HG02642 (cell line): ENCODE measurements at regions not wholly inside any gene's neighbourhood (a gene's known extent, or its start where the extent isn't known, plus 50 kb on each side); places are given as distances from the start of the nearest gene placed in this dataset.
"Not testable (repeated sequence)": the region's sequence is repeated elsewhere in the genome, so short reads cannot be mapped to it uniquely, and the experiment has no call there.

Source experiments
- ATAC-seq: cut with Tn5 transposase; IDR thresholded peaks from one replicate; pipeline ENCODE4 v1.9.1; 2021; ENCODE audit warnings: mild to moderate bottlenecking; ENCODE audit not compliant: unreplicated experiment, poor library complexity

DNA sequence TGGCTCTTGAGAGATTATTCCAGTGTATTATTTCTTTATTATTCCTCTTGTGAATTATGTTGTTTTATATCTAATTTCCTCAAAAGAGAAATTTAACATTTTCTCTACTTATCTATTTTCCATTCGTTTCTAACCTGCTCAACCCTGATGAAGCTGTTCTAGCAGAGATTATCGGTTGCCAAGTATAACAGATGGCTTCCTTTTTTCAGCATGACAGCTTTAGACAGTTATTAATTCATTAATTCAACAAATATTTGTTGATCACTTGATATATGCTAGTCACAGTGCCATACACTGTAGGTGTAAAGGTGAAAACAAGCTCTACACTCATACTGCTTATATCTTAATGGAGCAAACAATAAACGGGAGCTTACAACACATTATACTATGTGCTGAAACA lies 137.9 kb upstream of the UBE2E3 start:
- ATAC-seq, result no peak

- ATAC-seq, result no peak
Observed at GRCh38 chr2:180840641-180841040, 139.8 kb upstream of the UBE2E3 start.

- ATAC-seq, result no peak
Observed at GRCh38 chr2:180829836-180830235, 150.6 kb upstream of the UBE2E3 start.

- no peak for ATAC-seq
Observed at GRCh38 chr2:180829261-180829660, 151.1 kb upstream of the UBE2E3 start.

- ATAC-seq, result no peak
Observed at GRCh38 chr2:180828756-180829155, 151.6 kb upstream of the UBE2E3 start.

DNA sequence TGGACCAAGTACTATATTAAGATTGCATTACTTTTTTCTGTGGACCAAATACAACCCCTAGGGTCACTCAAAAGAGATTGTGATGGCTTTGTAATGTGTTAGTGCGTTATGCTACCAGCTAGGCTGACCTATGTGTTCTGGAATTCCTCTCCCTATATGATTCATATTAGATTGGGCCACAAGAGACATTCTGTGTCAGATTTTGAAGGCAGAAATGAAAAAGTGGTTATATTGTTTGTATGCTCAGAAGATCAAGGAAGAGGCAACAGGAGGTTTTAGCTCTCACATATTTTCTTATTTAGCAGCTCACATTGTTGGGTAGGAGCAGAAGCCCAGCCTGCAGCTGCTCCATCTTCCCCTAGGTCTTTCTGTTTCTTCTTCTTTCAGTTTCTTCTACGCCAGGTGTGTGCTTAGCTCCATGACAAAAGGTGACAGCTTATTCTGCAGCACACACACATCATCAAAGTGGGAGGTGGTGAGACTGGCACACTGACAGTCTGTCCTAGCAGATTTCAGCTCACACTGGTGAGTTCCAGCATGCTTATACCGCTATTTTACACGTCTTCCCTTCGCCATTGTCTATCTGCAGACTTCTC lies 156.8 kb upstream of the UBE2E3 start:
- ATAC-seq, result no peak

DNA sequence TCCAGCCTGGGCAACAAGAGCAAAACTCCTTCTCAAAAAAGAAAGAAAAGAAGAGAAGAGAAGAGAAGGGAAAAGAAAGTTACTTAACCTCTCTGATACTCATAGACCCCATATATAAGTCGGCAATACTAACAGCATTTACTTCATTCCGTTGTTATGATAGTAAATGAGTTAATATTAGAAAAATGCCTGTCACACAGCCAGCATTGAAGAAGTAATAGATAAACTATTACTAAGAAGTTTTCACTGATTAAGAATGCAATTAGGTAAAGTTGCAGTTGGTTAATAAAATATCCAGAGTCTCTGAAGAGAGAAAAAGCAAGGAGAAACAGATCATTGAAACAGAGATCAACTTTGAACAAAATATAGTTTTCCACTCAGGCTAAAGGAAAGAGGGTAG lies 161.3 kb upstream of the UBE2E3 start:
- no peak for ATAC-seq

DNA sequence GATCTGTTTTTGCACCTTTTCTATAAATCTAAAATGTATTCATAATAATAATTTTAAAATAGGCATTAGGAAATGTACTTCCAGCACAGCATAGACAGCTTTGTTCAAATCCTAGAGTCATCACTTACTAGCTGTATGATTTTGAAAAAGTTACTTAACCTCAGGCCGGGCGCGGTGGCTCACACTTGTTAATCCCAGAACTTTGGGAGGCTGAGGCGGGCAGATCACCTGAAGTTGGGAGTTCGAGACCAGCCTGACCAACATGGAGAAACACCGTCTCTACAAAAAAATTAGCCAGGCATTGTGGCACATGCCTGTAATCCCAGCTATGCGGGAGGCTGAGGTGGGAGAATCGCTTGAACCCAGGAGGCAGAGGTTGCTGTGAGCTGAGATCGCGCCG lies 161.7 kb upstream of the UBE2E3 start:
- not testable (repeated sequence) for ATAC-seq

DNA sequence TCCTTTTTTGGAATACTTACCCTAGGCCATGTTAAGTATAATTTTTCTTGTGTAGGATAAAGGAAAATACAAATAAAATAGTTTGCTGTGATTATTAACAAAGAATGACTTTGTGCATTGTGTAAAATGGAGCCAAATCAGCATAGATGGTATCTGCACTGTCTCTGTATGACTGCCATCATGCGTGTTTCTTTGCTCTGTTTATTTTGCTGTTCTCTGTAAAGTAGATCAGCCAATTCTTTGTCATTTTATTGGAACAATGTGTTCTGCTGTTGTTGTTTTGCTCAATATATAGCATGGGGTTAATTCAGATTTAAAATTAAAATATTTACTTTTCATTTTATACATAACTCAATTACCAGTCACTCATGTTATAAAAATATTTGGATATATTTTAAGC lies 181.3 kb upstream of the UBE2E3 start:
- no peak for ATAC-seq

DNA sequence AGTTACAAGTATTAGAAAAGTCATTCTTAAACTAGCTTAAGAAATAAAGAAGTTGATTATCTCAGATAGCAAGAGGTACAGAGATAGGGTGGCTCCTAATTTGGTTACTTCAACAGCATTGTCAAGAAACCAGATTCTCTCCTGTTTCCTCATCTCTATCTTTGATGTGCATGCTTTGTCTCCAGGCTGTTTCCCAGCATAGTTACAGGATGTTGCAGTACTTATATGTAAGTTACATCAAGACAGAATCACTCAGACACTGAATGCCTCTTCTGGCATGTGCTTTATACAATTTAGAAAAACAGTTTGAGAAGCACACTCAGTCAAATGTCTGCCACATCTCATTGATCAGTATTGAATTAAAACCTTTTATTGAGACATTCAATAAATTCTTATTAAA lies 189.5 kb upstream of the UBE2E3 start:
- no peak for ATAC-seq

- ATAC-seq, result no peak
Observed at GRCh38 chr2:180787330-180787729, 193.1 kb upstream of the UBE2E3 start.

DNA sequence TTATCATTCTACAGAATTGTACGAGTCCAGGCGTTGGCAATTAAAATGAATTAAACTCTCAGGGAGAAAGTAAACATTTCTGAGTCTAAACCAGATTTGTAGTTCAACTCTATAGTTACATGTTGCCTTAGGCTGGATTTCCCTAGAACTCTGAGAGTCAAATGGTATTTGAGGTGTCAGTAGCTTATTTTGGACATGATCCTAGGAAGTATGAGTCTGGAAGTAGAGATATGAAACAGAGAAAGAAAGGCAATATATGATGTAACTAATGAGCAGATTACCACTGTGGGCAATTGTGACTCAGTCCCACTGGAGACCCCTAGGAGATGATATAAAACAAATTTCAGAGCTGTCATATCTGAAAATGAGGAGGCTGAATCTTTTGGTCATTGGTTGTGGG lies 199.1 kb upstream of the UBE2E3 start:
- ATAC-seq, result no peak

GRCh38 chr2:180778291-180778690 lies 202.1 kb upstream of the UBE2E3 start:
- no peak for ATAC-seq

- ATAC-seq, result no peak
Observed at GRCh38 chr2:180776921-180777320, 203.5 kb upstream of the UBE2E3 start.

DNA sequence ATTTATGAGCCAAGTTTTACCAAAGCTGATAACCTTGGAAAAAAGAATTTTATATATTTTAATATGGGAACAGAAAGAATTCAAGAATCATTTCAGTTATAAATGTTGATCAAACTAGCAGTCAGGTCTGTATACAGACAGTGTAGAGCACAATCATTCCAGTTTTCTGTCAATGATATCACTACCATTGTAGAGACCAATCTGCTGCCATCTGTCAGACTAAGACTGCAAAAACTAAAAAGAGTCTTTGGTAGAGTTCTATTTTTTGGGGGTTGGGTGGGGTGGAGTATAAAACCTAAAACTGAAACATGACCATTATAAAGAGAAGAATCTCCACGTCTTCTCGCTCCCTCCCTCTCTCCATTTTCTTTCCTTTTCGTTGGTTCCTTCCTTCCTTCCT lies 204.7 kb upstream of the UBE2E3 start:
- no peak for ATAC-seq

- not testable (repeated sequence) for ATAC-seq
Observed at GRCh38 chr2:180765316-180765715, 215.1 kb upstream of the UBE2E3 start.

GRCh38 chr2:180763263-180763989 lies 217.0 kb upstream of the UBE2E3 start:
- ATAC-seq, result no peak

GRCh38 chr2:180761224-180761623 lies 219.2 kb upstream of the UBE2E3 start:
- no peak for ATAC-seq

DNA sequence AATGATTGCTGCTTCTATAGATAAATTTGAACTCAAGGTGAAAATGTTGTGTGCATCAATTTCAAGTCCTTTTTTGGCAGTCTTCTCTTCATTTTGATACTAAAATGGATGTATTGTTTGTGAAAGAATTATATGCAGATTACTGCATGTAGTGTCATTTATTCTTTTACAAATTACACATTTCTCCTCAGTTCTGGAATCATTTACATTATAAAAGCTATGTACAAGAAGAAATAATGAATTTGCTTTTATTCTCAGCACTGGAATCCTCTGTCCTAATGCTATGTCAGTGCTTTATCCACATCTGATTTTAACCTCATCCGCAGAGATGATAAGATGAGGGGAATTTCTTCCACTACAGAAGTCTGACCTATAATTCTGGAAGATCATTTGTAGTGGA lies 220.8 kb upstream of the UBE2E3 start:
- ATAC-seq, result no peak

GRCh38 chr2:180753809-180754761 lies 226.3 kb upstream of the UBE2E3 start:
- no peak for ATAC-seq

DNA sequence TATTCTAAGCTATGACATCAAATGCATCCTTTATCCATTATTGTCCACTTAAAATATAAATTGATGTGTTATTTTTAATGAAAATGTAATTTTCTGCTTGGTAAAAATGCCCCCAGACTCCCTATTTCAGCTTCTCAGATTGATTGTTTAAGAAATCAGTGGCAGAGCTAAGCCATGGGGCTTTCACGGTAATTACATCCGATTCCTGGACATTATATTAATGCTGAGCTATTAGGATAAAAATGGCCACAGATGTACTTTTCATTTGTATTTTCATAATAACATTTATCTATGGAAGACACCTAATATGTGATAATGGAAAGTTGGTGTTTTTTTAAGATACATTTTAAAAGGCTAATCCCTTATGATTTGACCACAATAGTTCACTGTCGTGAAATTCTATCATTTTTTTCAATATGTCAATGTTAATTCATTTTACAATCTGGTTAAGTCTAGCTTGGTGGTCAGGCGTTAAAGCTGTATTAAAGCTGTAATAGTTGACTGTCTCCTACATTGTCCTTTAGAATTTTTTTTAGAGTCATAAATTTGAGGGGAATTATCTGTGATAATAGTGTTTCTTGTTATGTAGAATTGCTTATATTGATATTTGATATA lies 229.0 kb upstream of the UBE2E3 start:
- no peak for ATAC-seq
